ENCODE measurements at regions not wholly inside any gene's neighbourhood (a gene's known extent, or its start where the extent isn't known, plus 50 kb on each side); places are given as distances from the start of the nearest gene placed in this dataset.

GRCh38 chr1:80054129-80054528 is 1047.6 kb upstream of the ADGRL4 start:
- DNase-seq, result no peak
- CTCF ChIA-PET, result no interaction called here
- Mint-ChIP-seq H3K27me3 (ENCODE audit: unreplicated experiment) (no peaks in the 10 kb centered on the region), H3K9me3 (ENCODE audit: low read depth, unreplicated experiment) (peaks cover 2% of the 10 kb centered on the region), H3K27ac (ENCODE audit: unreplicated experiment) (no peak overlapping the region), H3K4me1 (ENCODE audit: low read depth, unreplicated experiment) (no peaks in the 10 kb centered on the region), H3K36me3 (ENCODE audit: insufficient read depth, unreplicated experiment) (no peaks in the 10 kb centered on the region), H3K4me3 (ENCODE audit: low read depth, unreplicated experiment) (no peak overlapping the region)
- TF ChIP-seq CTCF (IDR thresholded peaks at IDR 0.05; ENCODE audit: unreplicated experiment), result no peak
- no TSS peak for BruUV-seq (replicated peaks)
- intact Hi-C loops (cut with micrococcal nuclease; ENCODE audit: unreplicated experiment), result no loop called here

- Mint-ChIP-seq H3K36me3 (ENCODE audit: insufficient read depth, unreplicated experiment) (no peaks in the 10 kb centered on the region), H3K27ac (ENCODE audit: unreplicated experiment) (no peak overlapping the region), H3K4me1 (ENCODE audit: low read depth, unreplicated experiment) (no peaks in the 10 kb centered on the region), H3K27me3 (ENCODE audit: unreplicated experiment) (no peaks in the 10 kb centered on the region), H3K9me3 (ENCODE audit: low read depth, unreplicated experiment) (peaks cover 2% of the 10 kb centered on the region), H3K4me3 (ENCODE audit: low read depth, unreplicated experiment) (no peak overlapping the region)
- no TSS peak for BruUV-seq (replicated peaks)
- intact Hi-C loops (cut with micrococcal nuclease; ENCODE audit: unreplicated experiment), result no loop called here
- no peak for DNase-seq
- no peak for TF ChIP-seq CTCF (IDR thresholded peaks at IDR 0.05; ENCODE audit: unreplicated experiment)
- CTCF ChIA-PET, result interaction anchor here (0.7 kb wide), 1 partner anchor 1766 kb away, joined by 3 read pairs; no protein-coding TSS in a partner anchor
Measured at GRCh38 chr1:80053613-80054012, 1047.1 kb upstream of the ADGRL4 start.

- Mint-ChIP-seq H3K36me3 (ENCODE audit: insufficient read depth, unreplicated experiment) (no peaks in the 10 kb centered on the region), H3K27me3 (ENCODE audit: unreplicated experiment) (no peaks in the 10 kb centered on the region), H3K4me1 (ENCODE audit: low read depth, unreplicated experiment) (no peaks in the 10 kb centered on the region), H3K4me3 (ENCODE audit: low read depth, unreplicated experiment) (no peak overlapping the region), H3K27ac (ENCODE audit: unreplicated experiment) (no peak overlapping the region), H3K9me3 (ENCODE audit: low read depth, unreplicated experiment) (peaks cover 2% of the 10 kb centered on the region)
- no peak for DNase-seq
- no TSS peak for BruUV-seq (replicated peaks)
- intact Hi-C loops (cut with micrococcal nuclease; ENCODE audit: unreplicated experiment), result no loop called here
- CTCF ChIA-PET, result no interaction called here
- TF ChIP-seq CTCF (IDR thresholded peaks at IDR 0.05; ENCODE audit: unreplicated experiment), result no peak
Measured at GRCh38 chr1:80050523-80050922, 1044.0 kb upstream of the ADGRL4 start.

GRCh38 chr1:80050085-80050484 is 1043.6 kb upstream of the ADGRL4 start:
- no peak for TF ChIP-seq CTCF (IDR thresholded peaks at IDR 0.05; ENCODE audit: unreplicated experiment)
- H3K4me1 Mint-ChIP-seq (ENCODE audit: low read depth, unreplicated experiment), result no peaks in the 10 kb centered on the region
- no peak for DNase-seq
- intact Hi-C loops (cut with micrococcal nuclease; ENCODE audit: unreplicated experiment), result no loop called here
- H3K9me3 Mint-ChIP-seq (ENCODE audit: low read depth, unreplicated experiment), result peaks cover 2% of the 10 kb centered on the region
- no peaks in the 10 kb centered on the region for H3K27me3 Mint-ChIP-seq (ENCODE audit: unreplicated experiment)
- H3K4me3 Mint-ChIP-seq (ENCODE audit: low read depth, unreplicated experiment), result no peak overlapping the region
- H3K27ac Mint-ChIP-seq (ENCODE audit: unreplicated experiment), result no peak overlapping the region
- no TSS peak for BruUV-seq (replicated peaks)
- CTCF ChIA-PET, result no interaction called here
- H3K36me3 Mint-ChIP-seq (ENCODE audit: insufficient read depth, unreplicated experiment), result no peaks in the 10 kb centered on the region

- CTCF ChIA-PET, result no interaction called here
- BruUV-seq (replicated peaks), result no TSS peak
- H3K9me3 Mint-ChIP-seq (ENCODE audit: low read depth, unreplicated experiment), result peaks cover 2% of the 10 kb centered on the region
- H3K36me3 Mint-ChIP-seq (ENCODE audit: insufficient read depth, unreplicated experiment), result no peaks in the 10 kb centered on the region
- no peaks in the 10 kb centered on the region for H3K27me3 Mint-ChIP-seq (ENCODE audit: unreplicated experiment)
- no peak for DNase-seq
- no peak overlapping the region for H3K4me3 Mint-ChIP-seq (ENCODE audit: low read depth, unreplicated experiment)
- no peak for TF ChIP-seq CTCF (IDR thresholded peaks at IDR 0.05; ENCODE audit: unreplicated experiment)
- no peaks in the 10 kb centered on the region for H3K4me1 Mint-ChIP-seq (ENCODE audit: low read depth, unreplicated experiment)
- H3K27ac Mint-ChIP-seq (ENCODE audit: unreplicated experiment), result no peak overlapping the region
- intact Hi-C loops (cut with micrococcal nuclease; ENCODE audit: unreplicated experiment), result no loop called here
Measured at GRCh38 chr1:80048716-80049115, 1042.2 kb upstream of the ADGRL4 start.
